ENCODE measurements at regions not wholly inside any gene's neighbourhood (a gene's known extent, or its start where the extent isn't known, plus 50 kb on each side); places are given as distances from the start of the nearest gene placed in this dataset.
A peak's percentile ranks its signal among the peaks of the same experiment; 100 is the strongest.

DNA sequence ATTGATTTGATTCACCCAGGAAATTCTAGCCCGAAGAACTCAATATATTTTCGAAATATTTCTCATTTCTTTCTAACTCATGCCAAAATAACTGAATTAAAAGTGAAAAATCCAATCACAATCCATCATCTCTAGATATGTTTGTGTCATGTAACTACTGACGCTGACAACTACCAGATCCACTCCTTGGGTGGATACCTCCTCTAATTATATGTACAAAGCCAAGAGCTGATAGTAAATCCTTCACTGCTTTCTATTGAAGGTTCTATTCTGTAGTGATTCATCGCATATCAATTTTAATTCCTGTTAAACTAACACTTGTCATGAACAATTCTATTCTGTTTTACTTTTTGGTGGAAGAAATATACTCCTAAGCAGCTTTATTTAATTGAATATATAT is 1056.6 kb upstream of the NXPH2 start (continued):
- TF ChIP-seq, protein P1, sequence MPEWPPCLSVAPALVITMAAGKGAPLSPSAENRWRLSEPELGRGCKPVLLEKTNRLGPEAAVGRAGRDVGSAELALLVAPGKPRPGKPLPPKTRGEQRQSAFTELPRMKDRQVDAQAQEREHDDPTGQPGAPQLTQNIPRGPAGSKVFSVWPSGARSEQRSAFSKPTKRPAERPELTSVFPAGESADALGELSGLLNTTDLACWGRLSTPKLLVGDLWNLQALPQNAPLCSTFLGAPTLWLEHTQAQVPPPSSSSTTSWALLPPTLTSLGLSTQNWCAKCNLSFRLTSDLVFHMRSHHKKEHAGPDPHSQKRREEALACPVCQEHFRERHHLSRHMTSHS (tag by site-specific recombination; IDR thresholded peaks at IDR 0.05) = no peak

DNA sequence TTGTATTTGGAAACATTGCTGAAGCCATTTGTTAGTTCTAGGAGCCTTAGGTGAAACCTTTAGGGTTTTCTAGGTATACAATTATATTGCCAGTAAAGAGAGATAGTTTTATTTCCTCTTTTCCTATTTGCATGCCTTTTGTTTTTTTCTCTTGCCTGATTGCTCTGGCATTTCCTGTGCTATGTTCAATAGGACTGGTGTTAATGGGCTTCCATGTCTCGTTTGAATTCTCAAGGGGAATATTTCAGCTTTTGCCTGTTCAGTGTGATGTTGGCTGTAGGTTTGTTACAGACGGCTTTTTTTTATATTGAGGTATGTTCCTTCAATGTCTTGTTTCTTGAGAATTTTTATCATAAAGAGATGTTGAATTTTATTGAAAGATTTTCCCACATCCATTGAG is 1054.9 kb upstream of the NXPH2 start:
- Histone ChIP-seq H3K9me3 (ENCODE audit: control insufficient read depth, insufficient read depth, low read depth, low read length) (no peaks in the 10 kb centered on the region), H3K27ac (ENCODE audit: extremely low read depth, low read depth, low read length) (no peak overlapping the region), H3K4me1 (ENCODE audit: control insufficient read depth, insufficient read depth, low read length) (no peaks in the 10 kb centered on the region), H3K36me3 (ENCODE audit: control insufficient read depth in 2 of 2, insufficient read depth in 1 of 2, low read length in 2 of 2) (no peaks in the 10 kb centered on the region), H3K4me3 (ENCODE audit: low read depth, low read length) (no peak overlapping the region)
- POLR2A ChIA-PET = no interaction called here
- TF ChIP-seq ZNF776 (tag by site-specific recombination; IDR thresholded peaks at IDR 0.05; ENCODE audit: borderline replicate concordance) = no peak
- TF ChIP-seq MYNN (tag by site-specific recombination; IDR thresholded peaks at IDR 0.05; ENCODE audit: borderline replicate concordance) = no peak
- no peak for TF ChIP-seq ZNF660 (tag by site-specific recombination; IDR thresholded peaks at IDR 0.05)
- no peak for TF ChIP-seq ZNF292 (tag by site-specific recombination; IDR thresholded peaks at IDR 0.05; ENCODE audit: borderline replicate concordance, low read depth)
- TF ChIP-seq HOXC10 (CRISPR knock-in tag; IDR thresholded peaks at IDR 0.05) = no peak
- TF ChIP-seq ZNF121 (tag by site-specific recombination; IDR thresholded peaks at IDR 0.05) = no peak
- TF ChIP-seq, protein P2, sequence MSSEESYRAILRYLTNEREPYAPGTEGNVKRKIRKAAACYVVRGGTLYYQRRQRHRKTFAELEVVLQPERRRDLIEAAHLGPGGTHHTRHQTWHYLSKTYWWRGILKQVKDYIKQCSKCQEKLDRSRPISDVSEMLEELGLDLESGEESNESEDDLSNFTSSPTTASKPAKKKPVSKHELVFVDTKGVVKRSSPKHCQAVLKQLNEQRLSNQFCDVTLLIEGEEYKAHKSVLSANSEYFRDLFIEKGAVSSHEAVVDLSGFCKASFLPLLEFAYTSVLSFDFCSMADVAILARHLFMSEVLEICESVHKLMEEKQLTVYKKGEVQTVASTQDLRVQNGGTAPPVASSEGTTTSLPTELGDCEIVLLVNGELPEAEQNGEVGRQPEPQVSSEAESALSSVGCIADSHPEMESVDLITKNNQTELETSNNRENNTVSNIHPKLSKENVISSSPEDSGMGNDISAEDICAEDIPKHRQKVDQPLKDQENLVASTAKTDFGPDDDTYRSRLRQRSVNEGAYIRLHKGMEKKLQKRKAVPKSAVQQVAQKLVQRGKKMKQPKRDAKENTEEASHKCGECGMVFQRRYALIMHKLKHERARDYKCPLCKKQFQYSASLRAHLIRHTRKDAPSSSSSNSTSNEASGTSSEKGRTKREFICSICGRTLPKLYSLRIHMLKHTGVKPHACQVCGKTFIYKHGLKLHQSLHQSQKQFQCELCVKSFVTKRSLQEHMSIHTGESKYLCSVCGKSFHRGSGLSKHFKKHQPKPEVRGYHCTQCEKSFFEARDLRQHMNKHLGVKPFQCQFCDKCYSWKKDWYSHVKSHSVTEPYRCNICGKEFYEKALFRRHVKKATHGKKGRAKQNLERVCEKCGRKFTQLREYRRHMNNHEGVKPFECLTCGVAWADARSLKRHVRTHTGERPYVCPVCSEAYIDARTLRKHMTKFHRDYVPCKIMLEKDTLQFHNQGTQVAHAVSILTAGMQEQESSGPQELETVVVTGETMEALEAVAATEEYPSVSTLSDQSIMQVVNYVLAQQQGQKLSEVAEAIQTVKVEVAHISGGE (tag by site-specific recombination; conservative IDR thresholded peaks at IDR 0.05; ENCODE audit: low read depth) = no peak
- CTCF ChIA-PET = no interaction called here

DNA sequence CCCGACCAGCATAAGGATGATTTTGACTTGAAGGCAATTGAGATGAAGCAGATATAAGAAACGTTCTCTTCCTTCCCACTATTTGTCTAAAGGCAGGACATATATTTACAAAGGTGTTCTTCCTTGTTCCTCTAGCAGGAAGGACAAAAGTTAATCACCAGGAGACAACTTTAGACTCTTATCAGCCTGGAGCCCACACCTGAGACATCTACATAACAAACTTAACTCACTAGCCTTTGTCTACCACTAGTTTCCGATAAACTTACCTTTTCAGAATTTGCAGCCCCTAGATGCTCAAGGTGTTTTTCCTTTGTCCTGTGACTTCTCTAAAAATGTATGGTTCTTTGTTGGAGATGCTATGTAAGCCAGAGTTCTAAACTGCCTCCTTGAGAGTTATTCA is 1047.8 kb upstream of the NXPH2 start:
- Histone ChIP-seq H3K9me3 (ENCODE audit: control insufficient read depth, insufficient read depth, low read depth, low read length) (no peaks in the 10 kb centered on the region), H3K4me3 (ENCODE audit: low read depth, low read length) (no peak overlapping the region)
- POLR2A ChIA-PET = no interaction called here

DNA sequence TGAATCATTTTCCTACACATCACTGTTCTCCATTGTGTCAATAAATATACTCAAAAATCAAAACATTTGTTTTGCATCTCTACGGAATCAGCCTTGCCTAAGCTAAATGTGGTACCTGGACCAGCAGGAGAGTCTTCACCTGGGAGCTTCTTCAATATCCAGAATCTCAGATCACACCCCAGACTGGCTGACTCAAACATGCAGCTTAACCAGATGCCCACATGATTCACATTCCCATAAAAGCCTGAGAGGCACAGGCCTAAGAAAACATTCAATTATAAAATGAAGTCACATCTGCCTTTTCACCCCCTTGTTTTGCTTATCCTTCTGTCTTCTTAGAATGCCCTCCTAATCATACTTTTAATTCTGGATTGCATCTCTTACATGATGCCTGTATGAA is 1045.5 kb upstream of the NXPH2 start:
- CTCF ChIA-PET = no interaction called here
- Histone ChIP-seq H3K36me3 (ENCODE audit: control insufficient read depth in 2 of 2, insufficient read depth in 1 of 2, low read length in 2 of 2) (no peaks in the 10 kb centered on the region), H3K27ac (ENCODE audit: extremely low read depth, low read depth, low read length) (no peak overlapping the region), H3K4me3 (ENCODE audit: low read depth, low read length) (no peak overlapping the region), H3K4me1 (ENCODE audit: control insufficient read depth, insufficient read depth, low read length) (peaks cover 5% of the 10 kb centered on the region; the same call in 1 of the 2 replicates), H3K9me3 (ENCODE audit: control insufficient read depth, insufficient read depth, low read depth, low read length) (no peaks in the 10 kb centered on the region)
- TF ChIP-seq TRIM28 (IDR thresholded peaks at IDR 0.05; ENCODE audit: borderline replicate concordance, low read length) = no peak
- TF ChIP-seq ZNF335 (tag by site-specific recombination; conservative IDR thresholded peaks at IDR 0.05) = 0 out of 2 replicates have a peak, but pooled peaks have one; percentile 59
- POLR2A ChIA-PET = no interaction called here

More for the DNA sequence above, 1047.8 kb upstream of the NXPH2 start:
- TF ChIP-seq, protein P3, sequence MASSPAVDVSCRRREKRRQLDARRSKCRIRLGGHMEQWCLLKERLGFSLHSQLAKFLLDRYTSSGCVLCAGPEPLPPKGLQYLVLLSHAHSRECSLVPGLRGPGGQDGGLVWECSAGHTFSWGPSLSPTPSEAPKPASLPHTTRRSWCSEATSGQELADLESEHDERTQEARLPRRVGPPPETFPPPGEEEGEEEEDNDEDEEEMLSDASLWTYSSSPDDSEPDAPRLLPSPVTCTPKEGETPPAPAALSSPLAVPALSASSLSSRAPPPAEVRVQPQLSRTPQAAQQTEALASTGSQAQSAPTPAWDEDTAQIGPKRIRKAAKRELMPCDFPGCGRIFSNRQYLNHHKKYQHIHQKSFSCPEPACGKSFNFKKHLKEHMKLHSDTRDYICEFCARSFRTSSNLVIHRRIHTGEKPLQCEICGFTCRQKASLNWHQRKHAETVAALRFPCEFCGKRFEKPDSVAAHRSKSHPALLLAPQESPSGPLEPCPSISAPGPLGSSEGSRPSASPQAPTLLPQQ (tag by site-specific recombination; IDR thresholded peaks at IDR 0.05) = no peak
- TF ChIP-seq ZBTB1 (tag by site-specific recombination; IDR thresholded peaks at IDR 0.05) (no peak), ZNF341 (tag by site-specific recombination; IDR thresholded peaks at IDR 0.05; ENCODE audit: low read depth) (no peak)
- Histone ChIP-seq H3K27ac (ENCODE audit: extremely low read depth, low read depth, low read length) (no peak overlapping the region), H3K36me3 (ENCODE audit: control insufficient read depth in 2 of 2, insufficient read depth in 1 of 2, low read length in 2 of 2) (no peaks in the 10 kb centered on the region), H3K4me1 (ENCODE audit: control insufficient read depth, insufficient read depth, low read length) (peaks cover 5% of the 10 kb centered on the region; the same call in 1 of the 2 replicates)
- CTCF ChIA-PET = no interaction called here
